ENCODE measurements at regions not wholly inside any gene's neighbourhood (a gene's known extent, or its start where the extent isn't known, plus 50 kb on each side); places are given as distances from the start of the nearest gene placed in this dataset.
"Not testable (repeated sequence)": the region's sequence is repeated elsewhere in the genome, so short reads cannot be mapped to it uniquely, and the experiment has no call there.

DNA sequence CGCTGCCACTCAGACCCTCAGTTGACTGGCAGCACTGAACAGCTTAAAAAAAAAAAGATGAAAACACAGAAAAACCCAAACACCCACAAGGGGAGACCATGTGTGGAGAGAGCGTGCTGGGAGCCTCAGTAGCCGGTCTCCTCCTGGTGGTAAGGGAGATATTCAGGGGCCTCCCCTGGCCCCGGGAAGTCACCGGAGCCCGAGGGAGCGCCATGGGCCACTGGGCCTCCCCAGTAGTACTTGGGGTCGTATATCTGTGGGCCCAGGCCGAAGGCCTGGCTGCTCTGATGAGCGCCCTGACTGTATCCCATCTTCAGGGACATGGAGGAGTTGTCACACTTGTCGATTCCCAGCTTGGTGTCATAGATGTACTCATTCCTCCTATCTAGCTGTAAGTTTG is 145.7 kb upstream of the TEKT4 start:
- no peak overlapping the region for H3K4me3 ChIP-seq (replicated peaks; ENCODE audit: insufficient read depth, low read length)
- TF ChIP-seq POLR2AphosphoS5 (IDR thresholded peaks at IDR 0.05; ENCODE audit: low read depth) (no peak), SPI1 (IDR thresholded peaks at IDR 0.05; ENCODE audit: borderline replicate concordance, low read depth) (no peak), GABPA (IDR thresholded peaks at IDR 0.05; ENCODE audit: low read depth) (no peak)
- TF ChIP-seq, protein P1, sequence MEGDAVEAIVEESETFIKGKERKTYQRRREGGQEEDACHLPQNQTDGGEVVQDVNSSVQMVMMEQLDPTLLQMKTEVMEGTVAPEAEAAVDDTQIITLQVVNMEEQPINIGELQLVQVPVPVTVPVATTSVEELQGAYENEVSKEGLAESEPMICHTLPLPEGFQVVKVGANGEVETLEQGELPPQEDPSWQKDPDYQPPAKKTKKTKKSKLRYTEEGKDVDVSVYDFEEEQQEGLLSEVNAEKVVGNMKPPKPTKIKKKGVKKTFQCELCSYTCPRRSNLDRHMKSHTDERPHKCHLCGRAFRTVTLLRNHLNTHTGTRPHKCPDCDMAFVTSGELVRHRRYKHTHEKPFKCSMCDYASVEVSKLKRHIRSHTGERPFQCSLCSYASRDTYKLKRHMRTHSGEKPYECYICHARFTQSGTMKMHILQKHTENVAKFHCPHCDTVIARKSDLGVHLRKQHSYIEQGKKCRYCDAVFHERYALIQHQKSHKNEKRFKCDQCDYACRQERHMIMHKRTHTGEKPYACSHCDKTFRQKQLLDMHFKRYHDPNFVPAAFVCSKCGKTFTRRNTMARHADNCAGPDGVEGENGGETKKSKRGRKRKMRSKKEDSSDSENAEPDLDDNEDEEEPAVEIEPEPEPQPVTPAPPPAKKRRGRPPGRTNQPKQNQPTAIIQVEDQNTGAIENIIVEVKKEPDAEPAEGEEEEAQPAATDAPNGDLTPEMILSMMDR (IDR thresholded peaks at IDR 0.05; ENCODE audit: insufficient read depth, low read length), result no peak
- TF ChIP-seq, protein P2, sequence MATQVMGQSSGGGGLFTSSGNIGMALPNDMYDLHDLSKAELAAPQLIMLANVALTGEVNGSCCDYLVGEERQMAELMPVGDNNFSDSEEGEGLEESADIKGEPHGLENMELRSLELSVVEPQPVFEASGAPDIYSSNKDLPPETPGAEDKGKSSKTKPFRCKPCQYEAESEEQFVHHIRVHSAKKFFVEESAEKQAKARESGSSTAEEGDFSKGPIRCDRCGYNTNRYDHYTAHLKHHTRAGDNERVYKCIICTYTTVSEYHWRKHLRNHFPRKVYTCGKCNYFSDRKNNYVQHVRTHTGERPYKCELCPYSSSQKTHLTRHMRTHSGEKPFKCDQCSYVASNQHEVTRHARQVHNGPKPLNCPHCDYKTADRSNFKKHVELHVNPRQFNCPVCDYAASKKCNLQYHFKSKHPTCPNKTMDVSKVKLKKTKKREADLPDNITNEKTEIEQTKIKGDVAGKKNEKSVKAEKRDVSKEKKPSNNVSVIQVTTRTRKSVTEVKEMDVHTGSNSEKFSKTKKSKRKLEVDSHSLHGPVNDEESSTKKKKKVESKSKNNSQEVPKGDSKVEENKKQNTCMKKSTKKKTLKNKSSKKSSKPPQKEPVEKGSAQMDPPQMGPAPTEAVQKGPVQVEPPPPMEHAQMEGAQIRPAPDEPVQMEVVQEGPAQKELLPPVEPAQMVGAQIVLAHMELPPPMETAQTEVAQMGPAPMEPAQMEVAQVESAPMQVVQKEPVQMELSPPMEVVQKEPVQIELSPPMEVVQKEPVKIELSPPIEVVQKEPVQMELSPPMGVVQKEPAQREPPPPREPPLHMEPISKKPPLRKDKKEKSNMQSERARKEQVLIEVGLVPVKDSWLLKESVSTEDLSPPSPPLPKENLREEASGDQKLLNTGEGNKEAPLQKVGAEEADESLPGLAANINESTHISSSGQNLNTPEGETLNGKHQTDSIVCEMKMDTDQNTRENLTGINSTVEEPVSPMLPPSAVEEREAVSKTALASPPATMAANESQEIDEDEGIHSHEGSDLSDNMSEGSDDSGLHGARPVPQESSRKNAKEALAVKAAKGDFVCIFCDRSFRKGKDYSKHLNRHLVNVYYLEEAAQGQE (IDR thresholded peaks at IDR 0.05; ENCODE audit: insufficient replicate concordance, low read depth), result no peak
- H3K27ac ChIP-seq (replicated peaks), result no peak overlapping the region
- no peaks in the 10 kb centered on the region for H3K27me3 ChIP-seq (ENCODE audit: insufficient read depth, poor library complexity, severe bottlenecking)
- DNase-seq (ENCODE audit: low read depth in 1 of 2, low spot score in 1 of 2), result no peak

DNA sequence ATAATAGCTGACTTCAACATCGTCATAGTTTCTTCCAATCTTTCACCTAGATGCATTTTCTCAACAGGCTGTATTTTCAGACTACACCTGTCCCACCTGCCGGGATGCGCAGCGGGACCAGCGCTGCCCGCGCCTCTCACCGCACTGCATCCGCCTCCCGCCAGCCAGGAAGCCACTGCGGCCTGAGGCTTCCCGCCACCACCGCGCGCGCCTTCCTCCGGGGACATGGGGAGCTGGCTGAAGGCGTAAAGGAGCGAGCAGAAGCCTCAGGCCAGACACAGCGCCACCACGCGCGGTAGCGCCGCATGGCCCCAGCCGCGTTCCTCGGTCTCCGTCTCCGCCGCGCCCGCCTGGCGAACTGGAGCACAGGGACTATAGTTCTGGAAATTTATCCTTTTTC is 135.7 kb upstream of the TEKT4 start:
- not testable (repeated sequence) for H3K4me3 ChIP-seq (replicated peaks; ENCODE audit: insufficient read depth, low read length); H3K27me3 ChIP-seq (ENCODE audit: insufficient read depth, poor library complexity, severe bottlenecking); H3K27ac ChIP-seq (replicated peaks)
- peak in 1 of 2 experiments; percentile 51 for DNase-seq (ENCODE audit: low read depth in 1 of 2, low spot score in 1 of 2)

DNA sequence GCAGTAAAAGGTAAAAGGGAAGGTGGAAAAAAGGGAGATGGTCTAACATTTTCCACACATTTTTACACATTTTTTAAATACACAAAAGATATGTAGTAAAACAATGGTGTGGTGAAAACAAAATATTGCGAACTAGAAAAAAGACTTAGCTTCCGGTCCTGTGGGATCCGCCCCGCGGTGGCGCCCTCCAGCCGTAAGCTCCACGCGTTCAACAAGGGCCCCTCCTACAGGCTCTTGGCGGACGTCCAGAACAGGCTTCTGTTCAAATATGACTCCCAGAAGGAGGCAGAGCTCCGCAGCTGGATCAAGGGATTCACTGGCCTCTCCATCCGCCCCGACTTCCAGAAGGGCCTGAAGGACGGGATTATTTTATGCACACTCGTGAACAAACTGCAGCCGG is 134.1 kb upstream of the TEKT4 start:
- DNase-seq (ENCODE audit: low read depth in 1 of 2, low spot score in 1 of 2); H3K27ac ChIP-seq (replicated peaks); H3K27me3 ChIP-seq (ENCODE audit: insufficient read depth, poor library complexity, severe bottlenecking); H3K4me3 ChIP-seq (replicated peaks; ENCODE audit: insufficient read depth, low read length): not testable (repeated sequence)

DNA sequence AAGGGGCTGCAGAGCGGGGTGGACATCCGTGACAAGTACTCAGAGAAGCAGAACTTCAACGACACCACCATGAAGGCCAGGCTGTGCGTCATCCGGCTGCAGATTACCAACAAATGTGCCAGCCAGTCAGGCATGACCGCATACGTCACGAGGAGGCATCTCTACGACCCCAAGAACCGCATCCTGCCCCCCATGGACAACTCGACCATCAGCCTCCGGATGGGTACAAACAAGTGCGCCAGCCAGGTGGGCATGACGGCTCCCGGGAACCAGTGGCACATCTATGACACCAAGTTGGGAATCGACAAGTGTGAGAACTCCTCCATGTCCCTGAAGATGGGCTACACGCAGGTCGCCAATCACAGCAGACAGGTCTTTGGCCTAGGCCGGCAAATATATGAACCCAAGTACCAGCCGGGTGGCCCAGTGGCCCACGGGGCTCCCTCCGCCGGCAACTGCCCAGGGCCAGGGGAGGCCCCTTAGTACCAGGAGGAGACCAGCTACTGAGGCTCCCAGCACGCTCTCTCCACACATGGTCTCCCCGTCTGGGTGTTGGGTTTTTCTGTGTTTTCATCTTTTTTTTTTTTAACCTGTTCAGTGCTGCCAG is 133.4 kb upstream of the TEKT4 start:
- DNase-seq (ENCODE audit: low read depth in 1 of 2, low spot score in 1 of 2); H3K27me3 ChIP-seq (ENCODE audit: insufficient read depth, poor library complexity, severe bottlenecking); H3K27ac ChIP-seq (replicated peaks); H3K4me3 ChIP-seq (replicated peaks; ENCODE audit: insufficient read depth, low read length): not testable (repeated sequence)

DNA sequence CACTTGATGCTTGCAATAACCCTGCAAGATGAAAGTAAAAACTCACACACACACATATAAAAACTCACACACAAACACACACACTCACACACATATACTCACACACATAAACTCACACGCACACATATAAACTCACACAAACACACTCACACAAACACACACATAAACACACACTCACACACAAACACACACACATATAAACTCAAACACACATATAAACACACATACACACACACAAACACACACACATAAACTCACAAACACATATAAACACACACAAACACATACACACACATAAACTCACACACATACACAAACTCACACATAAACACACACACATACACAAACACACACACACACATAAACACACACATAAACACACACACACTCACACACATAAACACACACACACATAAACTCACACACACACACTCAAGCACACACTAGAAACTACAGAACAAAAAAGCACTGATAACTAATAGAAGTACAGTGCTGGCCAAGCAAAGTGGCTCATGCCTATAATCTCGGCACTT is 117.7 kb upstream of the TEKT4 start:
- DNase-seq (ENCODE audit: low read depth in 1 of 2, low spot score in 1 of 2), result no peak
- Histone ChIP-seq H3K27me3 (ENCODE audit: insufficient read depth, poor library complexity, severe bottlenecking) (no peaks in the 10 kb centered on the region), H3K4me3 (replicated peaks; ENCODE audit: insufficient read depth, low read length) (no peak overlapping the region), H3K27ac (replicated peaks) (no peak overlapping the region)
- TF ChIP-seq, protein P1 (IDR thresholded peaks at IDR 0.05; ENCODE audit: insufficient read depth, low read length), result no peak
- TF ChIP-seq GABPA (IDR thresholded peaks at IDR 0.05; ENCODE audit: low read depth), result no peak
- no peak for TF ChIP-seq POLR2AphosphoS5 (IDR thresholded peaks at IDR 0.05; ENCODE audit: low read depth)
- TF ChIP-seq, protein P2 (IDR thresholded peaks at IDR 0.05; ENCODE audit: insufficient replicate concordance, low read depth), result no peak
- TF ChIP-seq SPI1 (IDR thresholded peaks at IDR 0.05; ENCODE audit: borderline replicate concordance, low read depth), result no peak
